ENCODE measurements at regions not wholly inside any gene's neighbourhood (a gene's known extent, or its start where the extent isn't known, plus 50 kb on each side); places are given as distances from the start of the nearest gene placed in this dataset.

DNA sequence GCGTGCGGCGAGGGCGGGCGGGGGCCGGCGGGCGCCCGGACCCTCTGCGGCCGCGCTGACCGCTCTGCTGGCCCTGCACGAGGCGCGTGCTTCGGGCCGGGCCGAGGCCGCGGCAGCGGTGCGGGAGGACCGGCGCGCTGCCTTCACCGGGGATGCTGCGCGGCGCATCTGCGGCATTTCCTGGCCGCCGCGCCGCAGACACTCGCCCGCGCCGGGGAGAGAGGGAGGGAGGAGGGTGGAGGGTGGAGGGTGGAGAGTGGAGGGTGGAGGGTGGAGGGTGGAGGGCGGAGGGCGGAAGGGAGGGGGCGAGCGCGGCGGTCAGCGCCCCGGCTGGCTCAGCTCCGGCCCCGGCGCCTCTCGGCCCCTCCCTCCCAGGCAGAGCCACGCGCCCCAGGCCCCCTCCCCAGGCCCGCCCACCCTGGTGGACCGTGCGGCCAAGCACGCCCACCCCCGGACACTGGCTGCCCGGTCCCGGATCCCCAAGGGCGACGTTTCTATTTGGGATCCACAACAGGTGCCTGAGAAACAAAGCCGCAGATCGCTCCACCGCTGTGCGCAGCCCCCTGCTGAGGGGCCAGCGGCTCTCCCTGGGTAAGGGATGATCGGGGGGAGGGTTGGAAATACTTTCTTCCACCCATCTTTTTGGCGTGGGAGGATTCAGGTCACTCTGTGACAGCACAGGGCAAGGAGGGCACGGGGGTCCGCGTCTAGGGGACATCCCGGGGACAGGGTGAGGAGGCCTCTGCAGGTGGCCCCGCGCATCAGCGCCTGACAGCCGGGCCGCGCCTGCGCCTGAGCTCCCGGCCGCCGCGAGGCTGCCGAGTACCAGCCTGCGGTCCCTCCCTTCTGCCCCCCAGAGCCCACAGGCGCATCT, 111.2 kb upstream of the BEND6 start:
- TF ChIP-seq, protein P1, sequence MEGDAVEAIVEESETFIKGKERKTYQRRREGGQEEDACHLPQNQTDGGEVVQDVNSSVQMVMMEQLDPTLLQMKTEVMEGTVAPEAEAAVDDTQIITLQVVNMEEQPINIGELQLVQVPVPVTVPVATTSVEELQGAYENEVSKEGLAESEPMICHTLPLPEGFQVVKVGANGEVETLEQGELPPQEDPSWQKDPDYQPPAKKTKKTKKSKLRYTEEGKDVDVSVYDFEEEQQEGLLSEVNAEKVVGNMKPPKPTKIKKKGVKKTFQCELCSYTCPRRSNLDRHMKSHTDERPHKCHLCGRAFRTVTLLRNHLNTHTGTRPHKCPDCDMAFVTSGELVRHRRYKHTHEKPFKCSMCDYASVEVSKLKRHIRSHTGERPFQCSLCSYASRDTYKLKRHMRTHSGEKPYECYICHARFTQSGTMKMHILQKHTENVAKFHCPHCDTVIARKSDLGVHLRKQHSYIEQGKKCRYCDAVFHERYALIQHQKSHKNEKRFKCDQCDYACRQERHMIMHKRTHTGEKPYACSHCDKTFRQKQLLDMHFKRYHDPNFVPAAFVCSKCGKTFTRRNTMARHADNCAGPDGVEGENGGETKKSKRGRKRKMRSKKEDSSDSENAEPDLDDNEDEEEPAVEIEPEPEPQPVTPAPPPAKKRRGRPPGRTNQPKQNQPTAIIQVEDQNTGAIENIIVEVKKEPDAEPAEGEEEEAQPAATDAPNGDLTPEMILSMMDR (IDR thresholded peaks at IDR 0.05; ENCODE audit: insufficient read depth, missing control alignments), result peak; percentile 53
- FAIRE-seq (no peak), DNase-seq (ENCODE audit: insufficient read length, low spot score) (peak; percentile 40)

DNA sequence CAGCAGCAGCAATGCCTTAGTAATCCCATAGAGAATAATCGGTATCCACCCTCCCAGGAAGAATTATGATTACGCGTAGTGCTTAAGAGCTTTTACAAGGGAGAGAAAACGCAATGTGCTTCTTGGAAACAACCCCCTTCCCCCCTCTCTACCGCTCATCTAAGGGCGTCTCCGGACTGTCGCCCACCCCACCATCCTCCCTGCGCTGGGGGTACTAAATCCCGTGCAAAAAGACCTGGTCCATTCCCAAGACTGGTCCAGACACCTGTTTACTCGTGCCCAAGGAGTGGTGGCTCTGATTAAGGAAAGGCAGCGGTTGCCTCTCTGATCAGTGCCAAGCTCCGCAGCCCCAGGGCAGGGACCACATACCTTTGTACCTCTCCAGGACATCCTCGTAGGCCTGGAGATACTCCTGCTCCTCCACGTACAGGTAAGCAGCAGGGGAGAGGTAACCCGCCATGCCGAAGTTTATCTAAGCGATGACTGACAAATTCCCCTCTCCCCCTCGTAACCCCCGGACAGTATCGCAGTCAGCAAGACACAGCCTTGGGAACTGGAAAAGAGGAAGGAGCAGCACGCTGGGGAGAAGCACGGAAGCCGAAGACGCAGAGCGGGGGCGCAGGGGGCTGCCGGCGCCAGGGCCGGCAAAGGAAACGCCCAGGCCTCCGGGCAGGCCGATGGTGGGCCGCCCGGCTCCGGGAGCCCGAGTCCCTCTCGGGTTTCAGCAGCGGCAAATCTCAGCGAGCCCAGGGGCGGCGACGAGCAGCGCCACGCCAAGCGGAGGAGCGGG, 112.0 kb upstream of the BEND6 start:
- DNase-seq (ENCODE audit: insufficient read length, low spot score), result no peak

DNA sequence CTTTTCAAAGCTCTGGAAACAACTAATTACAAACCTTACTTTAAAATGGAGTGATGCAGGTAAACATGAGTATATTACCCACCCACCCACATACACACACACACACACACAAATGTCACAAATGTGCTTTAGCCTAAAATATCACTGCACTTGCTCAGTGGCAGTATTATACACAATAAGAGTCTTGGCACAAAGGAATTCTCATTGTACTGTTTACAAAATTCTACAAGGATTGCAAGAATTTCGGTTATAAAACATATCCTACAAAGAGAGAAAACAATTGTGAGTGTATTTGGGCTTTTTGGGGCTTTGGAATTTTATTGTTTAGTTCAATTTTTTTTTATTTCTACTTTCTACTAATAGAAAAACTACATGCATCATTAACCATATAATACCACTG, 113.2 kb upstream of the BEND6 start:
- TF ChIP-seq, protein P1 (IDR thresholded peaks at IDR 0.05; ENCODE audit: insufficient read depth, missing control alignments), result no peak
- no peak for DNase-seq (ENCODE audit: insufficient read length, low spot score)
- FAIRE-seq, result no peak

More for the DNA sequence above, 112.0 kb upstream of the BEND6 start:
- FAIRE-seq, result no peak
- TF ChIP-seq, protein P1 (IDR thresholded peaks at IDR 0.05; ENCODE audit: insufficient read depth, missing control alignments), result no peak

DNA sequence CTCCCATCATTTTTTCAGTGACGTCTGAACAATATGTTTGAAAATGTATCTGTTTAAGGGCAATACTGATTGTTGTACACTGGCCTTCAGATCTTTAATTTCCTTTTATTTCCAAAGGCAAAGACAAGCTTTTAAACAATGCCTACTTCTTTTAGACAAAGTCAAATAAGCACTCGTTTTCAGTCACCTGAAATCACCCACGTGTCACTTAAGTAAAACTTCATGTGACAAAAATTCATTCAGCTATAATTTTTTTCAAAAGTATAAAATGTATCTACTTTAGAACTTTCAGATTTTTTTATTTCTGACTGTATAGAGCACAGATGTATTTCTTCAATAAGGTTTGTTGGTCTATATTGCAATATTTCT, 113.5 kb upstream of the BEND6 start:
- no peak for FAIRE-seq
- DNase-seq (ENCODE audit: insufficient read length, low spot score), result no peak
- TF ChIP-seq, protein P1 (IDR thresholded peaks at IDR 0.05; ENCODE audit: insufficient read depth, missing control alignments), result no peak

DNA sequence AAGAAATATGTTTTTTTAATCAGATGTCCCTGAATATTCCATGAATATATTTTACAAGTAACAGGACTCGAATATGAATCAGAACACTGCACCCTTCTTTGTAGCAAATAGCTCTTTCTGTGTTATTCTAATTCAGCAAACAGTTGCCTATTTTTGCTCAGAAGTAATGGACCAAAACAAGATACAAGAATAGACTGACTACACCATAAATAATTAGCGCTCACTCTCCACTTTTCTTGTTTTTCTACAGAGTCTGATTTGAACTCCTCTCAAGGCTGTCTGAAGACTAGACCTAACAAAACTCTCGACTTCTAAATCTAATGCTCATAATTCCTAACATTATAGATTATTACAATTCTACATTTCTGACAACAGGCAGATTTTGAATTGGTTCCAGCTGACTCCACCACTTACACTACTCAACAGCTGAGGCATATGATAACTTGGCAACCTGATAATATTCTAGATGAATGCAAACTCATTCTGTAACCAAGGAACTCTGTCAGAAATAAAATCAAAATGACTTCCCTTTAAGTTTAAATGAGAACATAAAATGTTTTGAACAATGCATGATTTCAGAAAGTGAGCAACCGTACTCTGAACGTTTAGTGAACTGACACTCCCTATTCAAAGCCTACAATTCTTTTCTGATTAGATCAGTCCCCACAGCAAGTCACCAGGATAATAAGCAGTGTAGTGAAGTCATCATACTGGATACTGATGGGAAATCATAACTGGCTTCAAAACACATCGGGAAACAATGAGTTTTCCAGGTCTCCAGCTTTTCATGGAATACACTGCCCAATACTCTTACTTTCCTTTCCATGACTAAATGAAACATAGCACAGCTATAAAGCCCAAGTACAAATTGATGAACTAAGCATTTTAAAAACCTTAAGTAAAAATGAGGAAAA, 114.2 kb upstream of the BEND6 start:
- DNase-seq (ENCODE audit: insufficient read length, low spot score) (no peak), FAIRE-seq (peak; percentile 81)

DNA sequence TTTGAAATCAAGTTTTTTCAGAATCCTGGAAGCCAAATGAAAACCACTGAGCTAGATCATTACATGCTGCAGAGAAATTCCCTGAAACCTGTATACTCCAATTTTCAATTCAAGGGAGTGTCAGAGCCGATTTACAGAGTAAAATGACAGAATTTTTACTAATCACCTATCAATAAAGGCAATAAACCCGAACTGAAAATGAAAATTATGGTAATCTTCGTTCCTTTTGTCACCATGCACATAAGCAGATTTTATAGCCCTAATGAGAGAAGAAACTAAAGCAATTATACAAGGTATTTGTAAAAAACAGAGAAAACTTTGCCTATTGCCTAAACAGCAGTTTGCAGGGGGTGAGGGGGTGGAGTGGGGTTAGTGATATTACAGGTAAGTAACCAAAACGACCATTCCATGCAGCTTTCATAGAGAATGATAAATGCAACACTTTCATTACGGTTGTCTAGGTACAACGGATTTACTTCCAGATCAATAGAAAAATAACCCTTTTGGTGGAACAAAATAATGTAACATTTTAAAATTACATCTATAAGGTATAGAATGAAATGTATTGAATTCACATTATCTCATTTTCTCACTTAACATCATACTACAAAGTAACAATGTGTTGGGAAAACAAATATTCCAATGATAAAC, 115.2 kb upstream of the BEND6 start:
- TF ChIP-seq, protein P1 (IDR thresholded peaks at IDR 0.05; ENCODE audit: insufficient read depth, missing control alignments), result no peak
- DNase-seq (ENCODE audit: insufficient read length, low spot score) (no peak), FAIRE-seq (peak; percentile 38)

More for the DNA sequence above, 114.2 kb upstream of the BEND6 start:
- TF ChIP-seq, protein P1 (IDR thresholded peaks at IDR 0.05; ENCODE audit: insufficient read depth, missing control alignments), result no peak
